Caco-2 (cell line): ENCODE measurements at regions not wholly inside any gene's neighbourhood (a gene's known extent, or its start where the extent isn't known, plus 50 kb on each side); places are given as distances from the start of the nearest gene placed in this dataset.

Source experiments
- BruUV-seq: library from RNA; stranded (reverse); fragments of 400-500 nt; replicated peaks from 2 replicates; lab custom pipeline; 2021; lab: Mats Ljungman, UMichigan
- CTCF ChIA-PET: fragments of 300-600 bp; sonication (Branson Sonifier 250); formaldehyde crosslinking; loops from one replicate; lab custom pipeline; 2022; ENCODE audit warnings: antibody characterized with exemption; lab: Charles Lee
- POLR2A ChIA-PET: fragments of 300-600 bp; sonication (Branson Sonifier 250); formaldehyde crosslinking; loops from one replicate; lab custom pipeline; 2022; ENCODE audit warnings: antibody characterized with exemption; lab: Charles Lee
- DNase-seq, 2 experiments: peaks; one replicate each; pipeline versions ENCODE4 v3.0.0 to v3.0.0-alpha.2; 2020 to 2022
- H3K27me3 ChIP-seq: replicated peaks from 2 replicates; pipeline ENCODE4 v1.6.0; 2011; ENCODE audit warnings: low read length; ENCODE audit not compliant: control insufficient read depth, insufficient read depth
- H3K36me3 ChIP-seq: 2 replicates; pipeline ENCODE4 v1.5.1; 2011; ENCODE audit warnings: low read length; ENCODE audit not compliant: control insufficient read depth, insufficient read depth
- H3K4me1 ChIP-seq: fragments of 250-450 bp; sonication (Bioruptor Pico); 2 replicates; pipeline ENCODE4 v1.5.1; 2020; ENCODE audit warnings: mild to moderate bottlenecking
- H3K4me3 ChIP-seq: 2 replicates; pipeline ENCODE4 v1.5.1; 2011; ENCODE audit warnings: low read depth, mild to moderate bottlenecking, control low read depth, low read length
- H3K9me3 ChIP-seq: fragments of 250-450 bp; sonication (Bioruptor Pico); 2 replicates; pipeline ENCODE4 v1.5.1; 2020; ENCODE audit warnings: mild to moderate bottlenecking, moderate library complexity
- H3K27ac Mint-ChIP-seq: one replicate; pipeline ENCODE4 v1.8.0; 2022; ENCODE audit warnings: mixed read lengths; ENCODE audit not compliant: unreplicated experiment
- H3K27me3 Mint-ChIP-seq: one replicate; pipeline ENCODE4 v1.8.0; 2022; ENCODE audit warnings: mixed read lengths; ENCODE audit not compliant: insufficient read depth, unreplicated experiment
- H3K36me3 Mint-ChIP-seq: one replicate; pipeline ENCODE4 v1.8.0; 2022; ENCODE audit warnings: mild to moderate bottlenecking, mixed read lengths; ENCODE audit not compliant: insufficient read depth, unreplicated experiment
- H3K4me1 Mint-ChIP-seq: one replicate; pipeline ENCODE4 v1.8.0; 2022; ENCODE audit warnings: low read depth, mixed read lengths; ENCODE audit not compliant: unreplicated experiment
- H3K4me3 Mint-ChIP-seq: one replicate; pipeline ENCODE4 v1.8.0; 2022; ENCODE audit warnings: mild to moderate bottlenecking, moderate library complexity, mixed read lengths; ENCODE audit not compliant: unreplicated experiment
- H3K9me3 Mint-ChIP-seq: one replicate; pipeline ENCODE4 v1.8.0; 2022; ENCODE audit warnings: mixed read lengths; ENCODE audit not compliant: unreplicated experiment
- CTCF ChIP-seq, 2 experiments: fragments of 200-600 bp in 1 of 2; IDR thresholded peaks; 1 replicate in 1 of 2; 2 replicates in 1 of 2; pipeline versions ENCODE4 v1.5.1 to v1.8.0; 2011 to 2022; ENCODE audit warnings: antibody characterized with exemption in 1 of 2, control low read depth in 1 of 2, inconsistent platforms in 1 of 2, low read depth in 1 of 2, low read length in 1 of 2, mild to moderate bottlenecking in 1 of 2, moderate library complexity in 1 of 2; ENCODE audit not compliant: insufficient read depth in 1 of 2, severe bottlenecking in 1 of 2, unreplicated experiment in 1 of 2
- intact Hi-C: fragments of 100-400 bp; cut with micrococcal nuclease; formaldehyde crosslinking; loops from one replicate; pipeline ENCODE4 v1.10.0; 2022; ENCODE audit not compliant: unreplicated experiment

GRCh38 chr9:13898957-13899356, 415.0 kb downstream of the NFIB start:
- POLR2A ChIA-PET, result no interaction called here
- Histone ChIP-seq H3K4me1 (no peaks in the 10 kb centered on the region), H3K36me3 (no peaks in the 10 kb centered on the region), H3K9me3 (no peaks in the 10 kb centered on the region), H3K27me3 (no peaks in the 10 kb centered on the region), H3K4me3 (no peak overlapping the region)
- CTCF ChIA-PET, result no interaction called here
- DNase-seq, result no peak
- intact Hi-C loops, result no loop called here
- no peak overlapping the region for H3K4me3 Mint-ChIP-seq
- TF ChIP-seq CTCF (IDR thresholded peaks at IDR 0.05; ENCODE audit: insufficient read depth in 1 of 2, low read depth in 1 of 2, low read length in 1 of 2, severe bottlenecking in 1 of 2, unreplicated experiment in 1 of 2), result no peak
- H3K36me3 Mint-ChIP-seq, result no peaks in the 10 kb centered on the region
- no peaks in the 10 kb centered on the region for H3K4me1 Mint-ChIP-seq
- no TSS peak for BruUV-seq
- no peak overlapping the region for H3K27ac Mint-ChIP-seq
- no peaks in the 10 kb centered on the region for H3K27me3 Mint-ChIP-seq
- no peaks in the 10 kb centered on the region for H3K9me3 Mint-ChIP-seq

GRCh38 chr9:13896922-13897835, 416.8 kb downstream of the NFIB start:
- H3K27ac Mint-ChIP-seq, result no peak overlapping the region
- H3K36me3 Mint-ChIP-seq, result no peaks in the 10 kb centered on the region
- no peak overlapping the region for H3K4me3 Mint-ChIP-seq
- ChIA-PET POLR2A (no interaction called here), CTCF (no interaction called here)
- no peaks in the 10 kb centered on the region for H3K27me3 Mint-ChIP-seq
- no peaks in the 10 kb centered on the region for H3K27me3 ChIP-seq
- no TSS peak for BruUV-seq
- H3K4me1 ChIP-seq, result no peaks in the 10 kb centered on the region
- DNase-seq, result no peak
- no peaks in the 10 kb centered on the region for H3K9me3 ChIP-seq
- H3K4me3 ChIP-seq, result no peak overlapping the region
- H3K36me3 ChIP-seq, result no peaks in the 10 kb centered on the region
- H3K9me3 Mint-ChIP-seq, result no peaks in the 10 kb centered on the region
- TF ChIP-seq CTCF (IDR thresholded peaks at IDR 0.05; ENCODE audit: insufficient read depth in 1 of 2, low read depth in 1 of 2, low read length in 1 of 2, severe bottlenecking in 1 of 2, unreplicated experiment in 1 of 2), result no peak
- no peaks in the 10 kb centered on the region for H3K4me1 Mint-ChIP-seq
- intact Hi-C loops, result no loop called here

DNA sequence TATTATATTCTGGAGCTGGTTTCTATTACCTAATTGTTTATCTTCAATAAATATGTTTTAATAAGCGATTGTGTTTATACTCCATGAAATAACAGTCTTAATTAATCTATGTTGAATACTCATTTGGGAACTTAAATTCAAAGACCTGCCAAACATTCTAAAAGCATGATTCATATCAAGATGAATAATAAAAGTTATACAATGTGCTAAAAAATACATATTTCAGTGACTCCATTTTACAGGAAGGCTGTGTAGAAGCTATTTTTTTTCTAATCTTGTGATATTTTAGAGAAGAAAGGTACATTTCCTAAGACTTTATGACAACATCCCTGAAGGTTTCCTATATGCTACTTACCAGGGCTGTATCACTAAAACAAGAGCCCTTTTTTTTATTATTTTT, 417.9 kb downstream of the NFIB start:
- no peak overlapping the region for H3K27ac Mint-ChIP-seq
- TF ChIP-seq CTCF (IDR thresholded peaks at IDR 0.05; ENCODE audit: insufficient read depth in 1 of 2, low read depth in 1 of 2, low read length in 1 of 2, severe bottlenecking in 1 of 2, unreplicated experiment in 1 of 2), result no peak
- H3K4me3 Mint-ChIP-seq, result no peak overlapping the region
- ChIA-PET POLR2A (no interaction called here), CTCF (no interaction called here)
- H3K27me3 ChIP-seq, result no peaks in the 10 kb centered on the region
- intact Hi-C loops, result no loop called here
- no peaks in the 10 kb centered on the region for H3K9me3 Mint-ChIP-seq
- H3K4me3 ChIP-seq, result no peak overlapping the region
- H3K4me1 Mint-ChIP-seq, result no peaks in the 10 kb centered on the region
- H3K36me3 Mint-ChIP-seq, result no peaks in the 10 kb centered on the region
- no peaks in the 10 kb centered on the region for H3K9me3 ChIP-seq
- no TSS peak for BruUV-seq
- H3K4me1 ChIP-seq, result no peaks in the 10 kb centered on the region
- H3K36me3 ChIP-seq, result no peaks in the 10 kb centered on the region
- no peaks in the 10 kb centered on the region for H3K27me3 Mint-ChIP-seq
- no peak for DNase-seq
